Fibroblast of skin of right quadriceps (primary cell): ENCODE measurements at regions not wholly inside any gene's neighbourhood (a gene's known extent, or its start where the extent isn't known, plus 50 kb on each side); places are given as distances from the start of the nearest gene placed in this dataset.
A peak's percentile ranks its signal among the peaks of the same experiment; 100 is the strongest.
"Not testable (repeated sequence)": the region's sequence is repeated elsewhere in the genome, so short reads cannot be mapped to it uniquely, and the experiment has no call there.

Experiments used
- DNase-seq: peaks from one replicate; pipeline ENCODE4 v3.0.0-alpha.2; 2013

DNA sequence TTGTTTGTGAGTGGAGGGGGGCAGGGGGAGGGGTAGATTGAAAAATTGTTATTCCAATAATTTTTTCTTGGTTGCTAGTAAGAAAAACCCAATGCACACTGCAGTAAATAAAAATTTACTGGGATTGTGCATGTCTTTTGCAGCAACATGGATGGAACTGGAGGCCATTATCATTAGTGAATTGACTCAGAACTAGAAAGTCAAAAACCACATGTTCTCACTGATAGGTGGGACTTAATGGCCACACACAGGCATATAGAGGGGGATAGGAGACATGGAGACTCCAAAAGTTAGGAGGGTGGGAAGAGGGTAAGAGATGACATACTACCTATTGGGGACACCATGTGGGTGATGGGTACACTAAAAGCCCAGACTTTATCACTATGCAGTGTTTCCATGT lies 67.2 kb downstream of the BUB3 start:
- DNase-seq, result no peak

DNA sequence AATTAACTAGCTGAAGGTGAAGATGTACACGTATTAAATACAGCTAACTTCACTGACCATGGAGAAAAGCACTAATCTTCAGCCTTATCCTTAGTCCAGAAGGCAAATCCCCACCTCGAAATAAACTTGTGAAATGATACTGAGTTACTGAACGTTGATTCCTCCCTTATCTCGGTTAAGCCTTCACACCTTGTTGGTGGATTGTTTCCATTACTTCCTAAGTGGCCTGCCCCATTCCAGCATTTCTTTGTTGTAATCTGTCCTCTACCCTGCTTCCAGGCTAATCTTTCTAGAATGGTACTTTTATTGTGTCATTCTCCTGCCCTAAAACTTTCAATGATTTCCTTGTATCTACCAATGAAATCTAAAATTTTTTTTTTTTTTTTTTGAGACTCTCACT lies 68.6 kb downstream of the BUB3 start:
- DNase-seq, result no peak

DNA sequence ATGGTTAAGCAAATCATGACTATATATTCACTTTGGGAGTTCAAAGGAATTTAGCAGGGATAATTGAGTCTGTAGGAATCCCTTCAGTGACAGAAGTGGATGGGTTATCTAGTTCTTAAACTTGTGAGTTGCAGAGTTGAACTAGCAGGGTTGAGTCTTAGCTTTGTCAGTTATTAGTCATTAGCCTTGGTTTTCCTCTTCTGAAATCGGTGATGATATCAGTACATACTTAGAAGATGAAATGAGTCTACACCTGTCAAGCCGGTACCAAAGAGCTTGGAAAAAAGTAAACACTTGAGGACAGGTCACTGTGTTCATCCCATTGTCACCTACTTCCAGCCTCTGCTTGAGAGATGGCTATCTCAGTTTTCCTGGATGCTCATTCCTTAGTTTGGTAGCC lies 73.5 kb downstream of the BUB3 start:
- no peak for DNase-seq

GRCh38 chr10:123229927-123230630 lies 75.9 kb downstream of the BUB3 start:
- DNase-seq, result no peak

- not testable (repeated sequence) for DNase-seq
These were observed 78.7 kb downstream of the BUB3 start for GRCh38 chr10:123232879-123233278.

DNA sequence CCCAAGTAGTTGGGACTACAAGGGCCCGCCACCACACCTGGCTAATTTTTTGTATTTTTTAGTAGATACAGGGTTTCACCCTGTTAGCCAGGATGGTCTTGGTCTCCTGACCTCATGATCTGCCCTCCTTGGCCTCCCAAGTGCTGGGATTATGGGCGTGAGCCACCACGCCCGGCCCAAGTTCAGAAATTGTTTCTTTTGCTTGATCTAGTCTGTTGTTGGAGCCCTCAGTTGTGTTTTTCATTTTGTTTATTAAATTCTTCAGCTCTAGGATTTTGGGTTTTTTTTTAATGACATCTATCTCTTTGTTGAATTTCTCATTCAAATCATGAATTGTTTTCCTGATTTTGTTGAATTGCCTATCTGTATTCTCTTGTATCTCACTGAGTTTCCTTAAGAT lies 80.8 kb downstream of the BUB3 start:
- DNase-seq, result not testable (repeated sequence)

GRCh38 chr10:123236126-123236525 lies 81.9 kb downstream of the BUB3 start:
- DNase-seq, result no peak

DNA sequence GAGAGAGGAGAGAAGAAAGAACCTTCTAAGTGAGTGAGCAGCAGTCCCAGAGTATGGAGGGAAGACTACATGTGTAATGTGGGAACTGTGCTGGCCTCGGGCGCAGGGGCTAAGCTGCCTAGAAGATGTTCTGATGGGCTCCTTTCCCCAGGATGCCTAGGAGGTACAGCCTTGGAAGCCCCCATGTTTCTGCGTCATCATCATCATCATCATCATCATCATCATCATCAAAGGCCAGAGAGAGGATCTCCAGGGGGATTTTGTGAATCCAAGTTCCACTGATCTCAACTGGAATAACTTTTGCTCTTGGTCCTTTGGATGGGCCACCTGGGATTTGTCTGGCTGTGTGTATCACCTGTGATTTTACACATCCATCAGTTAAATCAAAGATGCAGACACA lies 86.0 kb downstream of the BUB3 start:
- DNase-seq, result no peak

DNA sequence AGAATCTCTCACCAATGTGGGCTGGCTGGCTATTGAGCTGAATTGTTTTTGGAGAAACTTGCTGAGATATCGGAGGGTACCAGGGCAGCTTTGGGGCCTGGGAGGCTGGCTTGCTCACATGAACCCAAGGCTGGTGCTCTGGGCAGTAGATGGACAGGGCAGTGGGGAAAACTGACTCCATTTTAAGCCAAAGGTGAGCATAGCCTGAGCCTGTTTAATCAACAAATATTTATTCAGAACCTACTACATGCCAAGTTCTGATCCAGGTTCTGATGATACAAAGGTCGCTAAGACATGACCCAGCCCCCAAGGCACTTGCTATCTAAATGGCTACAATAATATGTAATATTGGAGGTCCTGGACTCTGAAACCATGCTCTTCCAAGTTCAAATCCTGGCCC lies 86.6 kb downstream of the BUB3 start:
- DNase-seq, result no peak

GRCh38 chr10:123241391-123242141 lies 87.4 kb downstream of the BUB3 start:
- DNase-seq, result no peak

GRCh38 chr10:123244747-123245146 lies 90.5 kb downstream of the BUB3 start:
- DNase-seq, result no peak

DNA sequence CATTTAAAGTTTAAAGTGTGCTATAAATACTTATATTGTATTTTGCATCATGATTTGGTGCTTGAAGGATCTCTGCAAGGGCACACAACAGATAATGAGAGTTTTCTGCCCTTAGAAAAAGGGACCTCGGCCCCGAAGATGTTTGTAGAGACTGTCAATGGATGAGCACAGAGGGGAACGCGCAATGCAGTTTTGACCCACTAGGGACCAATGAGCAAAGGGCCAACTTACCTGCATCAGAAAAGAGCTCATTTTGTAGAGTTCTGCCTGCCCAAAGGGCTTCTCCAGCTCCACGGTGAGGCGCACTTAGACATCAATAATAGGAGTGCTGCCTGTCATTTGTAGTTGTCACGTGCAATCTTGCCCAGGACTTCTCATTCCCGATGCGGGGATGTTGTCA lies 91.1 kb downstream of the BUB3 start:
- no peak for DNase-seq

GRCh38 chr10:123249894-123250293 lies 95.7 kb downstream of the BUB3 start:
- peak; percentile 9 for DNase-seq

- no peak for DNase-seq
These were observed 96.4 kb downstream of the BUB3 start for GRCh38 chr10:123250640-123251039.

DNA sequence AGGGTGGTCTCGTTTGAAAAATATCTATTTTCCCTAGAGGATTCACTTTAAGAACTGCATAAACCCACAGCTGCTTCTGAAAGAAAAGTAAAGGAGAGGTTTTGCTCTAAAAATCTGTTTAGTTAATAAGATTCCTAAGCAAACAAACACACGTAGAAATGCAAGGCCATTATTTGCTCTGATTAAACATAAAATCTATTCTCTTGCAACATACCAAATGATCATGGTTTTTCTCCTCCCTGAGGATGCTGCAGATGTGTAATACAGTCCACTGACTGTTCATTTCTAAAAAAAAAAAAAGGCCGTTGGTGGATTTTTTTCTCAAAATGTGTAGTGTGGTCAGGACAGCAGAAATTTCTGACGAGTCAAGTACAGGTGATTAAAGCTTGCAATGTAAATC lies 98.6 kb downstream of the BUB3 start:
- no peak for DNase-seq

GRCh38 chr10:123254343-123254742 lies 100.1 kb downstream of the BUB3 start:
- not testable (repeated sequence) for DNase-seq

DNA sequence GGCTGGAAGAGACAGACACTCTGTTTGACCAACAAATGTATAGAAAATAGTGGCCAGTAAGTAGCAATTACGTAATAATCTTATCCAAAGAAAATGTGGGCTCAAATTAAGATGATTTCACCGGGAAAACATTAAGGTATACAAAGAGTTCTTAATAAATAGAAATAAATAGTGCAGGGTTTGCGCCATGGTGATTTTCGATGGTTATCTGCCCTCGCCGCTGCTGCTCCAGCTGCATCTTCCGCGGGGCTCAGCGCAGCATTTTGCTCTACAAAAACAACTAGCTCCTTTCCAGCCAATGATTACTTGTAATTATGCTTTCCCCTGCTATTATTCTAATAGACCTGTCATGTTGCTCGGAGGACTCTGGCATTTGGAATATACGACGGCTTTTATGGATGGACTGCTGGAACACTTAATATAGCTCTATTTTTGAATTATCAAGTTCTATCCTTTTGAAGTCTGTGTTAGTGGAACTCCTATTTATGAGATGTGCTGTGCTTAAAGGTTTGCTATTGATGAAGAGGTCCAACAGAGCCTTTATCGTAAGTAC lies 103.8 kb downstream of the BUB3 start:
- DNase-seq, result no peak

GRCh38 chr10:123259081-123259480 lies 104.9 kb downstream of the BUB3 start:
- no peak for DNase-seq

DNA sequence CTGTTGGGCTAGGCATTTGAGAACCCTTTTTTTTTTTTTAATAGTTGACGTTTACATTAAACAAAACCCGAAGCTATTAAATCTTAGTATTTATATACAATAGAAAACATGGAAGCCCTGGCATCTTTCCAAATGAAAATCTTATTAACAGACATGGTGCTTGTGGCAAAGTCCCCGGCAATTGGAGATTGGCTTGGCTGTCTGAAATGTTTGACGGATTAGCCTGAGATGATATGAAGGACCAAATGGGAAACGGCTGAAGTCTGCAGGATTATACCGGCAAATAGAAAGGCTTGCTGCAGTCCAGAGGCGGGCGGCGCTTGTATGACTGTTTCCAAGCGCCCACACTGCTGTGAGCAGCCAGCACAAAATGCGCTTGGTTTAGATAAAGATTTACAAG lies 105.6 kb downstream of the BUB3 start:
- DNase-seq, result no peak

DNA sequence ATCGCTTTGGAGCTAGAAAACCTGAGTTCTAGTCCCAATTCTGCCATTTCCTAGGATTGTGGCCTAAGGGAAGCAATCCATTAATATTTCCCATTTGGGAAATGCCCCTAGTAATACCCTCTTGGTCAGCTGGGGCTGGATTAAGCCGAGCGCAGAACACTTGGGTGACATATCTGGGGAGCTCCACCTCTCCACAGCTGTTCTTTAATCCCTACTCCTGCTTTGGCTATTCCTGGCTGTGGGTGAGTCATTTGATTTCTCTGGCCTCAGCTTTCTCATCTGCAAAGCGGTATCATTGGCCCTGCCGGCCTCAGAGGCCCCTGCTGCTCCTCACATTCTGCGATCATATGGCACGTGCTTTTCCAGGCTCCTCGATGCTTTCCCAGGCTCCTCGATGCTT lies 108.3 kb downstream of the BUB3 start:
- no peak for DNase-seq

DNA sequence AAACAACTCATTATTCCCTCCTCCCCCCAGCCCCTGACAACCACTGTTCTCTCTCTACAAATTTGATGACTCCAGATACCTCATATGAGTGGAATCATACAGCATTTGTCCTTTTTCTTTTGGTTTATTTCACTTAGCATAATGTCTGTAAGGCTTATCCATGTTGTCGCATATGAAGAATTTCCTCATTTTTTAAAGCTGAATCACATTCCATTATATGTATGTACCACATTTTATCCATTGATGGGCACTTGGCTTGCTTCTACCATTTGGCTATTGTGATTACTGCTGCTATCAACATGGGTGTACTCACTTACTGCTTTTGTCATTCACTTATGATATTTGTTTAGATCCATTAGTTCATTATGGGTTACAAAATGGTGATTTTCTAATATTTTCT lies 112.8 kb downstream of the BUB3 start:
- peak; percentile 42 for DNase-seq

DNA sequence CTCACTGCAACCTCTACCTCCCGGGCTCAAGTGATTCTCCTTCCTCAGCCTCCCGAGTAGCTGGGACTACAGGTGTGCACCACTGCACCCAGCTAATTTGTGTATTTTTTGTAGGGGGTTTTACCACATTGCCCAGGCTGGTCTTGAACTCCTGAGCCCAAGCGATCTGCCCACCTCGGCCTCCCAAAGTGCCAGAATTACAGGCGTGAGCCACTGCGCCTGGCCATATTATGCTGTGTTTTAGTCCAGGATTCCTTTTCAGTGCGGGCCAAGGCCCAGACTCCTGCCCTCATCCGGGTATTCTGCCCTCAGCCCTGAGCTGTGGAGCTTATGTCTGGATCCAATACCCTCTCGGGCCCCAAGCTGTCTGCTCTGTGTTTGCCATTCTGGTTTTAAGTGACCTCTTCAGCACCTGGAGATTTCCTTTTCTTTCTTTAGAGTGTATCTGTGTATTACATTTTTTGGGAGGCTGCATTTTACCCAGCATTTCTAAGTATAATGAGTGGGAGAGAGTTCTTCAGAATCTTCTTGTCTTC lies 114.9 kb downstream of the BUB3 start:
- DNase-seq, result no peak

- DNase-seq, result no peak
These were observed 115.5 kb downstream of the BUB3 start for GRCh38 chr10:123269675-123270074.

DNA sequence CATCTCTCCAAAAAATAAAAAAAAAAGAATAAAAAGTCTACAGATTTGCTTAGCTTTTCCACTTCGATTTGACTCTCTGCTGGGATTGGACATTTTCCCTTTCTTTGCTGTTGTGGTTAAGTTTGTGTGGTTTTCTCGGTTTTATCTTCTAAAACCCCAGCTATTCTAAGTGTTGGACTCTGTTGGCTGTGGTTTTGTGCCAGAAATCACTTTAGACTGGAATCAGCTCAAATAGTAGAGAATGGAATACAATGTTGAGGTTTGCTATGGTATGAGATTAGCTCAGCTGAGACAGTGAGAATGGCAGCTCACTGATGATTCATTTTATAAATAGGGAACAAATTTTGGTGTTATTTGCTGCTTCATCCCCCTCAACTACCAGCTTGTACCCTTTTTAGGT lies 116.0 kb downstream of the BUB3 start:
- DNase-seq, result peak; percentile 80
